ENCODE measurements at regions not wholly inside any gene's neighbourhood (a gene's known extent, or its start where the extent isn't known, plus 50 kb on each side); places are given as distances from the start of the nearest gene placed in this dataset.

- TF ChIP-seq CTCF (IDR thresholded peaks at IDR 0.05): no peak
- no peak for TF ChIP-seq POLR2A (IDR thresholded peaks at IDR 0.05)
These were observed 458.9 kb downstream of the HACE1 start for GRCh38 chr6:104400844-104401243.
